HG02588 (cell line): ENCODE measurements at regions not wholly inside any gene's neighbourhood (a gene's known extent, or its start where the extent isn't known, plus 50 kb on each side); places are given as distances from the start of the nearest gene placed in this dataset.

ENCODE experiments used
- ATAC-seq: cut with Tn5 transposase; IDR thresholded peaks from one replicate; pipeline ENCODE4 v1.9.1; 2021; ENCODE audit warnings: mild to moderate bottlenecking, moderate library complexity; ENCODE audit not compliant: unreplicated experiment

DNA sequence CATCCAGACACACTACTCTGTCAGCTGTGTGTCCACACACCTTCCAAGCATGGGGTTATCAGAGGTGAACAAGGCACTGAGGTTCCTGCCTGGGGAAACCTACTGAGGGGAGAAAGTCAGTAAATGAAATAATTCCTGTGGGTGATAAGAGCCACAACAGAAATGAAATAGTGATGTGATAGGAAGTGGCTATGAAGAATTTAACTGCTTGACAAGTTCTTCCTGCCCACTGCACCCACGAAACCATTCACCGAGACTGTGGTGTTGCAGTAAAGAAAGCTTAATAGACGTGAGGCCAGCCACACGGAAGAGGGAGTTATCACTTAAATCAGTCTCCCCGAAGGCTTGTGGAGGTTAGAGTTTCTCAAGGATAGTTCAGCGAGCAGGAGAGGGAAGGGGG is 353.1 kb downstream of the UQCRFS1 start:
- ATAC-seq, result no peak

DNA sequence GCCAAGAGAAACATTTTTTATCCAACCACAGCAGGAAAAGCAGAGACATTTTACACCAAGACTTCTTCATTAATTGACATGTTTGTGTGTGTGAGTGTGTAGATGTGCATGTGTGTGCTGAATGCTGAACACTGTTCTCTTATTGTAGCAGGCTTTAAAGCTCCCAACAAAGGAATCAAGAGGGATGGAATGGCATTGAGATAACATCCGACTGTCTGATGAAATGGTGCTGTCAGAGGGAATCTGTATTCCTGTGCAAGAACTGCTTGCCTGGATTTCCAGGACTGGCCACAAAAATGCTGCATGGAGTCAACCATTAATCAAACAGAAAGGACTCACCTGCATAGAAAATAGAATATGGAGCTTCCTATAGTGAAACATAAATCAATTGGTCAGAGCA is 354.0 kb downstream of the UQCRFS1 start:
- no peak for ATAC-seq

GRCh38 chr19:28857967-28858366 is 355.0 kb downstream of the UQCRFS1 start:
- no peak for ATAC-seq

DNA sequence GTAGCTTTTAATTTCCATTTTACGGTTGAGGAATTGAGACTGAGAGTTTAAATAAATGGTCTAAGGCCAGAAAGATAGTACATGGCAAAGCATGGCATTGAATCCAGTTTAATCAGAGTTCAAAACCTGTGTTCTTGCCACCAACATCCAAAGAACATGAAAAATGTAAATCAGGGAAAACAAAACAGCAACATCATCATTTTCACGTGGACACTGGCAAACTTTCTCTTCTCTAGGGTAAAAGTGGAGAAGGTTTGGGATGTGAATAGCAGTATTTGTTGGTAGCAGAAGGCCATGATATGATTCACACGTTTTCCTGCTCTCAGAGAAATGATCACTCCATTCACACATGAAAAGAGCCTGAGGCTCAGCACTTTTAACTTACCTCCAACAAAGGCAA is 357.7 kb downstream of the UQCRFS1 start:
- no peak for ATAC-seq

DNA sequence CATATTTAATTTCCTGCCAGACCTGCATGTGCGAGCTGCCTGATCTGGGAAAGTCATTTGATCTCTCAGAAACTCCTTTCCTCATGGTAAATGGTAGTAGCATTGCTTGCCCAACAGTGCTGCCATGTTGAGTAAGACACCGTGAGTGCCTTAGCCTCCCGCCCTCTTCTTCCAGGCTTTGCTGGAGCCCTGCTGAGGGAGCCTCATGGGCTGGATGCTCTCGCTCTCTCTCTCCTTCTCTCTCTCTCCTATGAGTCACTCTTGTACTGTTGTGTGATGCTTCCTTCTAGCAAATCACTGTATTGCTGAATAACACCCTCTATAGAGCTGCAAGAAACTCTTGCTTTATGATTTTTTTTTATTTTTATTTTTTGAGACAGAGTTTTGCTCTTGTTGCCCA is 365.5 kb downstream of the UQCRFS1 start:
- ATAC-seq, result no peak

DNA sequence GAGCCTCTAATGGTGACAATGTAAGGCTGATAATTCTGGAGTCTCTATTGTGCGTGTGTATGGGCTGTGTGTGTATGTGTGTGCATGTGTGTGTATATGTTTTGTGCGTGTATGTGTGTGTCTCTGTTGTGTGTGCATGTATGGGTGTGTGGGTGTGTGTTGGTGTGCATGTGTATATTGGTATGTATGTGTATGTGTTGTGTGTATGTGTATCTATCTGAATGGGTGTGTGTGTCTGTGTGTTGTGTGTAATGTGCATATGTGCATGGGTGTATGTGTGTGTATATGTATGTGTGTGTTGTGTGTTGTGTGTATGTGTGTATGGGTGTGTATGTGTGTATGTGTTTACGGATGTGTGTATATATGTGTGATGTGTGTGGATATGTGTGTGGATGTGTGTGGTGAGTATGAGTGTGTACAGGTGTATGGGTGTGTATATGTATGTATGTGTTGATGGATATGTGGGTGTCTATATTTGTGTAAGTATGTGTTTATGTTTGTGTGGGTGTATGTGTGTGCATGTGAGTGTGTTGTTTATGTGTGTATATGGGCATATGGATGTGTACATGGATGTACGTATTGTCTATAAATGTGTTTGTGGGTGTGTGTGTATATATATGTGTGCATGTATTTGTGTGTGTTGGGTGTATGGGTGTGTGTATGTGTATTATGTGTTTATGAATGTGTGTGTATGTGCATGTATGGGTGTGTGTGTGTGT is 366.7 kb downstream of the UQCRFS1 start:
- ATAC-seq, result no peak

DNA sequence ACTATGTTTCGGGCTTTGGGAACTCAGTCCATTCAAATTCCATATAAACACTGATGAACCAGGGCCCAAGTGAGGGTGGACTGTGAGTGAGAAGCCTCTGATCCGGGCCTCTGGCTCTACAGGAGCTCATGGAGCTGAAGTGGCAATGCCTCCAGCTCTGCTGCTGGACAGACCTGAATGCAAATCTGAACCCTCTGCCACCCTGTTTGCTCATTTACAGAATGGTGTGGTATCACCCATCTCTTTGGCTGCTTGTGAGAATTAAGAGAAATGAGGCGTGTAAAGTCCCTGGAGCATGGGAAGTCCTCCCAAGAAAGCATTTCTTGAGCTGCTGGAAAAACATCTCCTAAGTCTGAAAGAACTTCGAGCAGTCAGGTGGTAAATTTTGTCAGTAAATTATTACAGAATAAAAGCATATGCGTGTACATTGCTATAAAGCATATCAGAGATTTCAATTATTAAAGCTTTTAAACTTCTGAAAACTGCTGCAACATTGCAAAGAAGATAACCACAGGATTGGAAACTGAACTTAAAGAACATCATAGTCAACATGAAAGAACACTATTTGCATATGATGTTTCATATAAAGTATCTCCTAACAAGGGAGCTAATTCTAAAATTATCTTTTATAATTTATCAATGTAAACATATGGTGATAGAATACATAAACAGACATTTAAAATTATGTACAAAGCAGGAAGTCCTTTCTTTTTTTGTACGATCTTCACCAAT is 369.0 kb downstream of the UQCRFS1 start:
- ATAC-seq, result no peak

GRCh38 chr19:28841531-28841930 is 371.4 kb downstream of the UQCRFS1 start:
- no peak for ATAC-seq

DNA sequence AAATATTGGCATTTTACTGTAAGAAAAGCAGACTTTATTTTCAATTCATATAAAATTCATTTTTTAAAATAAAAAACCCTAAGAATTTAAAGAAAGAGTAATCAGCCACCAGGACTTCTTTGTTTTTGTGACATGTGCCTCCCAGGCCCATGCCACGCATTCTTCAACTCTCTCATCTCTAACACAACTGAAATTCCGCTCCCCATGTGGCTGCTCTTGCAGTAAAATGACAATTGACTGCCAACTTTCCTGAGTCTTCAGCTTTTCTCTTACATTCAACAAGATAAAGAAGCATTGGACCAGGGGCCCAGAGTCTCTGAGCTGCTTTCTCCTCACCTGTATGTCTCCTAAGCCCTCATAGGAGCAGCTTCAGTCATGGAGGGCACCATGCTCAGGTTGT is 372.1 kb downstream of the UQCRFS1 start:
- no peak for ATAC-seq

GRCh38 chr19:28839455-28839854 is 373.5 kb downstream of the UQCRFS1 start:
- no peak for ATAC-seq

GRCh38 chr19:28838909-28839308 is 374.0 kb downstream of the UQCRFS1 start:
- ATAC-seq, result no peak

DNA sequence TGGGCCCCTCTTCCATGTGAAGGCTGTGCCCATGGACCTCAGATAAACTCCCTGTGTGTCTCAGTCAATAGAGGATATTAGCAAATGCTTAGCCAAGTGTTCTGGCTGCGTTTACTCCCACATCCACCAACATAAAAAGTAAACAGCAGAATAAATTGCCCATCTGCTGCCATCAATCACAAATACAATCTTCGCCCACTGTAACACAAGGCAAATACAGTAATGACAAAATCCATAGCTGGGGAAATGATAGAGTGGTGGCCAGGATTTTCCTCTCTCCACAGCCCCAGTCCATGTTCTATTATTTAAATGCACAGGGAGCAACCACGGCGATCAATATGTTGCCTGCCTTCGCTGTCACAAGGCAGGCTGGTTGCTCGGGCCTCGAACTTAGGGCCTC is 376.5 kb downstream of the UQCRFS1 start:
- ATAC-seq, result no peak

- ATAC-seq, result no peak
Measured at GRCh38 chr19:28834996-28835395, 378.0 kb downstream of the UQCRFS1 start.

GRCh38 chr19:28831462-28831861 is 381.5 kb downstream of the UQCRFS1 start:
- no peak for ATAC-seq

DNA sequence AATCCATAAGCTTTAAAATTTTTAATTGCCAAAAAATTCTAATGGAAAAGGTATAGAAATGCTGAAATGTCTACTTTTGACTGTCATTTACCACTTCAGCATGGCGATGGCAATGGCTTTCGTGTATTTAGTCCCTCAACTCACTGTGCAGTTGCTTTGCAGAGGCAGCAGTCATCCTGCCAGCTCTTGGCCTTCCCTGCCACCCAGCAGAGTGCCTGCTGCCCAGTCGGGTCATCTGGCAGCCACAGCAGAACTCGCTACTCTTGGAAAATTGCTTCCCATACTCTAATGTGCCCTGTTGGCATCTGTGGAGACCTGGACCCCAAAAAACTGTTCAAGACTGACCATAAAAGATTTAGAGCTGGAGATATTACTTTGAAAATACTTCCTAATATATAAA is 383.2 kb downstream of the UQCRFS1 start:
- ATAC-seq, result no peak

- ATAC-seq, result no peak
Measured at GRCh38 chr19:28829359-28829758, 383.6 kb downstream of the UQCRFS1 start.

- ATAC-seq, result no peak
Measured at GRCh38 chr19:28828276-28828870, 384.6 kb downstream of the UQCRFS1 start.

DNA sequence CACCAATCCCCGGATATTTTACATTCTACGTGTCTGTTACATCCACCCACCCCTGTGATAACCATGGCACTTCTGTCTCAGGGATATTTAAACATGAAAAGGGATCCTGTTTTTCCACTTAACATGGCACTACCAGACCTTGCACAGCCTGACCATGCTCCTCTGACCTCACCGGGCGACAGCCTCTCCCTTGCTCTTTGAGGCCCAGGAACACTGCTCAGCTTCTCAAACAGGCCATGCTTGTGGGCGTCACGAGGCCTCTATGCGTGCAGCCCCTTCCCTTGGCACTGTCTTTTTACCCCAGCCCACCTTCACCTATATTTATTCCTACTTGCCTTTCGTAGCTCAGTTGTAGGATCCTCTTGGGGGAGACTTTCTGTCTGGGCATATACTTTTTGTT is 385.6 kb downstream of the UQCRFS1 start:
- ATAC-seq, result no peak

GRCh38 chr19:28823338-28823961 is 389.5 kb downstream of the UQCRFS1 start:
- no peak for ATAC-seq

DNA sequence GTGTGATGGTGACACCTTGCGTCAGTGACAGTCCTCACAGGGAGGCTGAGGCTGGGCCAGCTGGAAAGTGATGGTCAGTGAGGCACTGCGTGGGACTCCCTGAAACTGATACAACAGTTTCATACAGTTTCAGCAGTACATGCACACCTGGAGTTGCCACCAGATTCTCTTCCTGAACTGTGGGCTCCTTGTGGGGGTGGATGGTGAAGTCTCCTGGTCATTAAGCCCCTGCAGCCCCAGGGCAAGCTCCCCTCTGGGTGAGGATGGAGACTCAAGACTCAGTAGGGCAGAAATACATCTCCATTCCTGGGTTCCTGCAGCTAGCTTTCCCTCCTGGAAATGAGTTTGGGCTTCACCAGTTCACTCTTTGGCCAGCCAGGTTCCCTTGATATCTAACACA is 392.7 kb downstream of the UQCRFS1 start:
- ATAC-seq, result no peak

- ATAC-seq, result no peak
Measured at GRCh38 chr19:28815257-28815656, 397.7 kb downstream of the UQCRFS1 start.

- no peak for ATAC-seq
Measured at GRCh38 chr19:28794301-28794700, 418.6 kb downstream of the UQCRFS1 start.
